ENCODE measurements at regions not wholly inside any gene's neighbourhood (a gene's known extent, or its start where the extent isn't known, plus 50 kb on each side); places are given as distances from the start of the nearest gene placed in this dataset.

- no peaks in the 10 kb centered on the region for H3K4me1 Mint-ChIP-seq
- no peaks in the 10 kb centered on the region for H3K9me3 Mint-ChIP-seq
- DNase-seq: no peak
- POLR2A ChIA-PET: no interaction called here
- no peak overlapping the region for H3K27ac Mint-ChIP-seq
- no peaks in the 10 kb centered on the region for H3K36me3 Mint-ChIP-seq (ENCODE audit: low read depth)
- no peaks in the 10 kb centered on the region for H3K27me3 Mint-ChIP-seq
- no peak overlapping the region for H3K4me3 Mint-ChIP-seq
- CTCF ChIA-PET: no interaction called here
Observed at GRCh38 chr4:37771771-37772170, 54.7 kb upstream of the PGM2 start.

GRCh38 chr4:37770016-37770415, 56.5 kb upstream of the PGM2 start:
- POLR2A ChIA-PET: no interaction called here

GRCh38 chr4:37769391-37769989, 57.0 kb upstream of the PGM2 start:
- Mint-ChIP-seq H3K36me3 (ENCODE audit: low read depth) (no peaks in the 10 kb centered on the region), H3K4me1 (peaks cover 9% of the 10 kb centered on the region), H3K27ac (no peak overlapping the region), H3K4me3 (no peak overlapping the region), H3K9me3 (no peaks in the 10 kb centered on the region), H3K27me3 (no peaks in the 10 kb centered on the region)
- POLR2A ChIA-PET: no interaction called here
- no peak for DNase-seq
- CTCF ChIA-PET: no interaction called here

More at GRCh38 chr4:37770016-37770415, 56.5 kb upstream of the PGM2 start:
- H3K27me3 Mint-ChIP-seq: no peaks in the 10 kb centered on the region
- no peak overlapping the region for H3K4me3 Mint-ChIP-seq
- no peak for DNase-seq
- no peaks in the 10 kb centered on the region for H3K9me3 Mint-ChIP-seq
- no peaks in the 10 kb centered on the region for H3K36me3 Mint-ChIP-seq (ENCODE audit: low read depth)
- H3K27ac Mint-ChIP-seq: no peak overlapping the region
- CTCF ChIA-PET: interaction anchor here (1.0 kb wide), 1 partner anchor 32 kb away, joined by 3 read pairs; no protein-coding TSS in a partner anchor
- peaks cover 8% of the 10 kb centered on the region for H3K4me1 Mint-ChIP-seq

GRCh38 chr4:37767546-37767945, 58.9 kb upstream of the PGM2 start:
- Mint-ChIP-seq H3K4me1 (peaks cover 9% of the 10 kb centered on the region), H3K36me3 (ENCODE audit: low read depth) (no peaks in the 10 kb centered on the region), H3K4me3 (no peak overlapping the region), H3K9me3 (no peaks in the 10 kb centered on the region), H3K27ac (no peak overlapping the region), H3K27me3 (no peaks in the 10 kb centered on the region)
- ChIA-PET CTCF (no interaction called here), POLR2A (no interaction called here)
- no peak for DNase-seq

- no peaks in the 10 kb centered on the region for H3K36me3 Mint-ChIP-seq (ENCODE audit: low read depth)
- no peaks in the 10 kb centered on the region for H3K9me3 Mint-ChIP-seq
- H3K4me3 Mint-ChIP-seq: no peak overlapping the region
- no peak for DNase-seq
- POLR2A ChIA-PET: no interaction called here
- peaks cover 9% of the 10 kb centered on the region for H3K4me1 Mint-ChIP-seq
- no peaks in the 10 kb centered on the region for H3K27me3 Mint-ChIP-seq
- no peak overlapping the region for H3K27ac Mint-ChIP-seq
- CTCF ChIA-PET: no interaction called here
Observed at GRCh38 chr4:37767019-37767418, 59.5 kb upstream of the PGM2 start.

GRCh38 chr4:37765741-37766140, 60.7 kb upstream of the PGM2 start:
- no peak overlapping the region for H3K4me3 Mint-ChIP-seq
- H3K27ac Mint-ChIP-seq: no peak overlapping the region
- H3K27me3 Mint-ChIP-seq: no peaks in the 10 kb centered on the region
- no peaks in the 10 kb centered on the region for H3K36me3 Mint-ChIP-seq (ENCODE audit: low read depth)
- peaks cover 9% of the 10 kb centered on the region for H3K4me1 Mint-ChIP-seq
- DNase-seq: no peak
- no peaks in the 10 kb centered on the region for H3K9me3 Mint-ChIP-seq
- POLR2A ChIA-PET: no interaction called here
- CTCF ChIA-PET: interaction anchor here (1.5 kb wide), 1 partner anchor 113 kb away, joined by 3 read pairs; no protein-coding TSS in a partner anchor

GRCh38 chr4:37763831-37764230, 62.7 kb upstream of the PGM2 start:
- Mint-ChIP-seq H3K27ac (no peak overlapping the region), H3K9me3 (no peaks in the 10 kb centered on the region), H3K4me3 (no peak overlapping the region), H3K27me3 (no peaks in the 10 kb centered on the region), H3K4me1 (peaks cover 9% of the 10 kb centered on the region), H3K36me3 (ENCODE audit: low read depth) (no peaks in the 10 kb centered on the region)
- DNase-seq: no peak
- ChIA-PET CTCF (no interaction called here), POLR2A (interaction anchor here (1.1 kb wide), 1 partner anchor 330 kb away, joined by 3 read pairs; no protein-coding TSS in a partner anchor)

GRCh38 chr4:37762991-37763368, 63.5 kb upstream of the PGM2 start:
- Mint-ChIP-seq H3K27me3 (no peaks in the 10 kb centered on the region), H3K4me3 (no peak overlapping the region), H3K36me3 (ENCODE audit: low read depth) (no peaks in the 10 kb centered on the region), H3K4me1 (peaks cover 15% of the 10 kb centered on the region), H3K27ac (no peak overlapping the region), H3K9me3 (no peaks in the 10 kb centered on the region)
- ChIA-PET CTCF (no interaction called here), POLR2A (no interaction called here)
- no peak for DNase-seq

- no peak for DNase-seq
- Mint-ChIP-seq H3K4me1 (peaks cover 16% of the 10 kb centered on the region), H3K4me3 (no peak overlapping the region), H3K27ac (no peak overlapping the region), H3K36me3 (ENCODE audit: low read depth) (no peaks in the 10 kb centered on the region), H3K9me3 (no peaks in the 10 kb centered on the region), H3K27me3 (no peaks in the 10 kb centered on the region)
- ChIA-PET POLR2A (no interaction called here), CTCF (no interaction called here)
Observed at GRCh38 chr4:37762294-37762990, 64.0 kb upstream of the PGM2 start.

GRCh38 chr4:37760840-37761239, 65.6 kb upstream of the PGM2 start:
- Mint-ChIP-seq H3K27me3 (no peaks in the 10 kb centered on the region), H3K9me3 (no peaks in the 10 kb centered on the region), H3K27ac (no peak overlapping the region), H3K36me3 (ENCODE audit: low read depth) (no peaks in the 10 kb centered on the region), H3K4me3 (no peak overlapping the region), H3K4me1 (peaks cover 13% of the 10 kb centered on the region)
- CTCF ChIA-PET: no interaction called here
- POLR2A ChIA-PET: no interaction called here
- DNase-seq: no peak

- CTCF ChIA-PET: no interaction called here
- POLR2A ChIA-PET: no interaction called here
- no peaks in the 10 kb centered on the region for H3K9me3 Mint-ChIP-seq
- no peaks in the 10 kb centered on the region for H3K36me3 Mint-ChIP-seq (ENCODE audit: low read depth)
- H3K27ac Mint-ChIP-seq: no peak overlapping the region
- no peak overlapping the region for H3K4me3 Mint-ChIP-seq
- peaks cover 7% of the 10 kb centered on the region for H3K4me1 Mint-ChIP-seq
- H3K27me3 Mint-ChIP-seq: no peaks in the 10 kb centered on the region
- DNase-seq: no peak
Observed at GRCh38 chr4:37759833-37760232, 66.7 kb upstream of the PGM2 start.

GRCh38 chr4:37758226-37758625, 68.3 kb upstream of the PGM2 start:
- ChIA-PET POLR2A (no interaction called here), CTCF (no interaction called here)
- Mint-ChIP-seq H3K36me3 (ENCODE audit: low read depth) (no peaks in the 10 kb centered on the region), H3K27ac (no peak overlapping the region), H3K4me3 (no peak overlapping the region), H3K27me3 (no peaks in the 10 kb centered on the region), H3K9me3 (no peaks in the 10 kb centered on the region), H3K4me1 (peaks cover 16% of the 10 kb centered on the region)
- no peak for DNase-seq

GRCh38 chr4:37757761-37758160, 68.7 kb upstream of the PGM2 start:
- H3K4me3 Mint-ChIP-seq: no peak overlapping the region
- H3K9me3 Mint-ChIP-seq: no peaks in the 10 kb centered on the region
- H3K27ac Mint-ChIP-seq: no peak overlapping the region
- ChIA-PET CTCF (no interaction called here), POLR2A (no interaction called here)
- H3K27me3 Mint-ChIP-seq: no peaks in the 10 kb centered on the region
- no peak for DNase-seq
- no peaks in the 10 kb centered on the region for H3K36me3 Mint-ChIP-seq (ENCODE audit: low read depth)
- H3K4me1 Mint-ChIP-seq: peaks cover 16% of the 10 kb centered on the region

- no peaks in the 10 kb centered on the region for H3K9me3 Mint-ChIP-seq
- no peaks in the 10 kb centered on the region for H3K36me3 Mint-ChIP-seq (ENCODE audit: low read depth)
- CTCF ChIA-PET: no interaction called here
- H3K27ac Mint-ChIP-seq: no peak overlapping the region
- no peak overlapping the region for H3K4me3 Mint-ChIP-seq
- no peak for DNase-seq
- POLR2A ChIA-PET: no interaction called here
- no peaks in the 10 kb centered on the region for H3K27me3 Mint-ChIP-seq
- peaks cover 16% of the 10 kb centered on the region for H3K4me1 Mint-ChIP-seq
Observed at GRCh38 chr4:37757121-37757520, 69.4 kb upstream of the PGM2 start.
